WTC11 (cell line): ENCODE measurements at regions not wholly inside any gene's neighbourhood (a gene's known extent, or its start where the extent isn't known, plus 50 kb on each side); places are given as distances from the start of the nearest gene placed in this dataset.

Experiments used
- TF ChIP-seq, protein P1 (sequence below): fragments of 200-600 bp; IDR thresholded peaks from 2 replicates; pipeline ENCODE4 v1.8.0; 2022; ENCODE audit warnings: antibody characterized with exemption
- TF ChIP-seq, protein P2 (sequence below): sonication (generic); formaldehyde crosslinking; IDR thresholded peaks from 2 replicates; pipeline ENCODE4 v1.8.1; 2023; ENCODE audit warnings: mild to moderate bottlenecking, missing genetic modification reagents, moderate library complexity

DNA sequence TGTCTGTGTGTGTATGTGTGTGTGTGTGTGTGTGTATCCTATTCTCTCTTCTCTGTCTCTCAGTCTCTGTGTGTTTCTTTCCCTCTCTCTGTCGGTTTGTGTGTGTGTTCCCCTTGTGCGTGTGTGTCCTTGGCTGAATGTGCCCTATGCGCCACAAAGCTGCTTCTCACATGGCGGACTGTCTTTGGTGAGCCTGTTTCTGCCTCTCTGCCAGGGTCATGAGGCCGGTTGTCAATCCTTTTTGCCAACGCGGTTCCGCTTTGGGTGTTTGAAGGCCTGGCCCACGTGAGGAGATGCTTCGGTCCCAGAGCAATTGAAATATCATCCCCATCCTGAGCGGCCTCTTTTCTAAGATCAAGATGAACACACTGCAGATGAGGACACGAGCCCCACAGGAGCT lies 476.0 kb downstream of the SPATA31A7 start:
- TF ChIP-seq, protein P1, sequence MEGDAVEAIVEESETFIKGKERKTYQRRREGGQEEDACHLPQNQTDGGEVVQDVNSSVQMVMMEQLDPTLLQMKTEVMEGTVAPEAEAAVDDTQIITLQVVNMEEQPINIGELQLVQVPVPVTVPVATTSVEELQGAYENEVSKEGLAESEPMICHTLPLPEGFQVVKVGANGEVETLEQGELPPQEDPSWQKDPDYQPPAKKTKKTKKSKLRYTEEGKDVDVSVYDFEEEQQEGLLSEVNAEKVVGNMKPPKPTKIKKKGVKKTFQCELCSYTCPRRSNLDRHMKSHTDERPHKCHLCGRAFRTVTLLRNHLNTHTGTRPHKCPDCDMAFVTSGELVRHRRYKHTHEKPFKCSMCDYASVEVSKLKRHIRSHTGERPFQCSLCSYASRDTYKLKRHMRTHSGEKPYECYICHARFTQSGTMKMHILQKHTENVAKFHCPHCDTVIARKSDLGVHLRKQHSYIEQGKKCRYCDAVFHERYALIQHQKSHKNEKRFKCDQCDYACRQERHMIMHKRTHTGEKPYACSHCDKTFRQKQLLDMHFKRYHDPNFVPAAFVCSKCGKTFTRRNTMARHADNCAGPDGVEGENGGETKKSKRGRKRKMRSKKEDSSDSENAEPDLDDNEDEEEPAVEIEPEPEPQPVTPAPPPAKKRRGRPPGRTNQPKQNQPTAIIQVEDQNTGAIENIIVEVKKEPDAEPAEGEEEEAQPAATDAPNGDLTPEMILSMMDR = no peak
- TF ChIP-seq, protein P2, sequence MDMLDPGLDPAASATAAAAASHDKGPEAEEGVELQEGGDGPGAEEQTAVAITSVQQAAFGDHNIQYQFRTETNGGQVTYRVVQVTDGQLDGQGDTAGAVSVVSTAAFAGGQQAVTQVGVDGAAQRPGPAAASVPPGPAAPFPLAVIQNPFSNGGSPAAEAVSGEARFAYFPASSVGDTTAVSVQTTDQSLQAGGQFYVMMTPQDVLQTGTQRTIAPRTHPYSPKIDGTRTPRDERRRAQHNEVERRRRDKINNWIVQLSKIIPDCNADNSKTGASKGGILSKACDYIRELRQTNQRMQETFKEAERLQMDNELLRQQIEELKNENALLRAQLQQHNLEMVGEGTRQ (CRISPR knock-in tag) = no peak
